ENCODE measurements at regions not wholly inside any gene's neighbourhood (a gene's known extent, or its start where the extent isn't known, plus 50 kb on each side); places are given as distances from the start of the nearest gene placed in this dataset.

DNA sequence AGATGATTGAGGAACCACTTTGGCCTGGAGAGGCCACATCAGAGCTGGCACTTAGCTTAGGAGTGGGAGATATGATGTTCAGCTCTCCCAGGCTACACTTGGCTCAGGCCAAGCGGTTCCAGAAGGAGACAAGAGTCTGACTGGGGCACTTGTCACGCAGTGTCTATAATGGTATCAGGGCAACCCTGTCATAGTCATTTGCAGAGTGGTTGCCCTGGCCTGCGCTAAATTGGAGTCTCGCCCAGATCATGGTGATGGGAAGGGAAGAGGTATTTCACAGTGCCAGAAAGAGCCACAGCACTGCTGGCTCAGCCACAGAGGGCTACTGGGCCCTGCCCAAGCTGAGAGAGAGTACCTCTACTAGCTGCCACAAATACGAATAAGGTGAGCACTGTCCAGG lies 186.9 kb upstream of the CRBN start:
- Histone ChIP-seq H3K27ac (no peak overlapping the region), H3K4me2 (no peak overlapping the region), H3K4me1 (no peaks in the 10 kb centered on the region), H3K9me3 (no peaks in the 10 kb centered on the region), H3K4me3 (no peak overlapping the region)
- WGBS (ENCODE audit: missing lambda C conversion rate) = 4% methylated on average over 5 of the region's 5 CpGs
- no peak for DNase-seq (ENCODE audit: low read depth in 1 of 2, low spot score in 1 of 2)
- no peak for FAIRE-seq
- no peak for TF ChIP-seq HOXA7 (CRISPR knock-in tag; IDR thresholded peaks at IDR 0.05)
- no peak for TF ChIP-seq EHF (CRISPR knock-in tag; IDR thresholded peaks at IDR 0.05)
- TF ChIP-seq GATA3 (IDR thresholded peaks at IDR 0.05; ENCODE audit: borderline replicate concordance) = no peak
- no peak for TF ChIP-seq HOXB13 (CRISPR knock-in tag; IDR thresholded peaks at IDR 0.05; ENCODE audit: low read depth)
- TF ChIP-seq JUNB (IDR thresholded peaks at IDR 0.05) = no peak
- no peak for TF ChIP-seq CHD2 (IDR thresholded peaks at IDR 0.05; ENCODE audit: low read length, partially characterized antibody)
- TF ChIP-seq FOXS1 (CRISPR knock-in tag; IDR thresholded peaks at IDR 0.05) = no peak
- TF ChIP-seq SMC3 (IDR thresholded peaks at IDR 0.05) = no peak
- TF ChIP-seq, protein P1, sequence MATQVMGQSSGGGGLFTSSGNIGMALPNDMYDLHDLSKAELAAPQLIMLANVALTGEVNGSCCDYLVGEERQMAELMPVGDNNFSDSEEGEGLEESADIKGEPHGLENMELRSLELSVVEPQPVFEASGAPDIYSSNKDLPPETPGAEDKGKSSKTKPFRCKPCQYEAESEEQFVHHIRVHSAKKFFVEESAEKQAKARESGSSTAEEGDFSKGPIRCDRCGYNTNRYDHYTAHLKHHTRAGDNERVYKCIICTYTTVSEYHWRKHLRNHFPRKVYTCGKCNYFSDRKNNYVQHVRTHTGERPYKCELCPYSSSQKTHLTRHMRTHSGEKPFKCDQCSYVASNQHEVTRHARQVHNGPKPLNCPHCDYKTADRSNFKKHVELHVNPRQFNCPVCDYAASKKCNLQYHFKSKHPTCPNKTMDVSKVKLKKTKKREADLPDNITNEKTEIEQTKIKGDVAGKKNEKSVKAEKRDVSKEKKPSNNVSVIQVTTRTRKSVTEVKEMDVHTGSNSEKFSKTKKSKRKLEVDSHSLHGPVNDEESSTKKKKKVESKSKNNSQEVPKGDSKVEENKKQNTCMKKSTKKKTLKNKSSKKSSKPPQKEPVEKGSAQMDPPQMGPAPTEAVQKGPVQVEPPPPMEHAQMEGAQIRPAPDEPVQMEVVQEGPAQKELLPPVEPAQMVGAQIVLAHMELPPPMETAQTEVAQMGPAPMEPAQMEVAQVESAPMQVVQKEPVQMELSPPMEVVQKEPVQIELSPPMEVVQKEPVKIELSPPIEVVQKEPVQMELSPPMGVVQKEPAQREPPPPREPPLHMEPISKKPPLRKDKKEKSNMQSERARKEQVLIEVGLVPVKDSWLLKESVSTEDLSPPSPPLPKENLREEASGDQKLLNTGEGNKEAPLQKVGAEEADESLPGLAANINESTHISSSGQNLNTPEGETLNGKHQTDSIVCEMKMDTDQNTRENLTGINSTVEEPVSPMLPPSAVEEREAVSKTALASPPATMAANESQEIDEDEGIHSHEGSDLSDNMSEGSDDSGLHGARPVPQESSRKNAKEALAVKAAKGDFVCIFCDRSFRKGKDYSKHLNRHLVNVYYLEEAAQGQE (IDR thresholded peaks at IDR 0.05) = no peak
- TF ChIP-seq, protein P2, sequence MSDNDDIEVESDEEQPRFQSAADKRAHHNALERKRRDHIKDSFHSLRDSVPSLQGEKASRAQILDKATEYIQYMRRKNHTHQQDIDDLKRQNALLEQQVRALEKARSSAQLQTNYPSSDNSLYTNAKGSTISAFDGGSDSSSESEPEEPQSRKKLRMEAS (IDR thresholded peaks at IDR 0.05) = no peak
- no peak for TF ChIP-seq ESRRA (IDR thresholded peaks at IDR 0.05; ENCODE audit: borderline replicate concordance, low read length)
- TF ChIP-seq, protein P3, sequence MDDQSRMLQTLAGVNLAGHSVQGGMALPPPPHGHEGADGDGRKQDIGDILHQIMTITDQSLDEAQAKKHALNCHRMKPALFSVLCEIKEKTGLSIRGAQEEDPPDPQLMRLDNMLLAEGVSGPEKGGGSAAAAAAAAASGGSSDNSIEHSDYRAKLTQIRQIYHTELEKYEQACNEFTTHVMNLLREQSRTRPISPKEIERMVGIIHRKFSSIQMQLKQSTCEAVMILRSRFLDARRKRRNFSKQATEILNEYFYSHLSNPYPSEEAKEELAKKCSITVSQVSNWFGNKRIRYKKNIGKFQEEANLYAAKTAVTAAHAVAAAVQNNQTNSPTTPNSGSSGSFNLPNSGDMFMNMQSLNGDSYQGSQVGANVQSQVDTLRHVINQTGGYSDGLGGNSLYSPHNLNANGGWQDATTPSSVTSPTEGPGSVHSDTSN (IDR thresholded peaks at IDR 0.05) = no peak
- no peak for TF ChIP-seq TFCP2L1 (CRISPR knock-in tag; IDR thresholded peaks at IDR 0.05)
- TF ChIP-seq MYC (IDR thresholded peaks at IDR 0.05; ENCODE audit: borderline replicate concordance, low read length) = no peak
- no peak for TF ChIP-seq EHMT2 (IDR thresholded peaks at IDR 0.05; ENCODE audit: low read depth)
- TF ChIP-seq, protein P4, sequence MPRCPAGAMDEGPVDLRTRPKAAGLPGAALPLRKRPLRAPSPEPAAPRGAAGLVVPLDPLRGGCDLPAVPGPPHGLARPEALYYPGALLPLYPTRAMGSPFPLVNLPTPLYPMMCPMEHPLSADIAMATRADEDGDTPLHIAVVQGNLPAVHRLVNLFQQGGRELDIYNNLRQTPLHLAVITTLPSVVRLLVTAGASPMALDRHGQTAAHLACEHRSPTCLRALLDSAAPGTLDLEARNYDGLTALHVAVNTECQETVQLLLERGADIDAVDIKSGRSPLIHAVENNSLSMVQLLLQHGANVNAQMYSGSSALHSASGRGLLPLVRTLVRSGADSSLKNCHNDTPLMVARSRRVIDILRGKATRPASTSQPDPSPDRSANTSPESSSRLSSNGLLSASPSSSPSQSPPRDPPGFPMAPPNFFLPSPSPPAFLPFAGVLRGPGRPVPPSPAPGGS (IDR thresholded peaks at IDR 0.05) = no peak
- TF ChIP-seq, protein P5, sequence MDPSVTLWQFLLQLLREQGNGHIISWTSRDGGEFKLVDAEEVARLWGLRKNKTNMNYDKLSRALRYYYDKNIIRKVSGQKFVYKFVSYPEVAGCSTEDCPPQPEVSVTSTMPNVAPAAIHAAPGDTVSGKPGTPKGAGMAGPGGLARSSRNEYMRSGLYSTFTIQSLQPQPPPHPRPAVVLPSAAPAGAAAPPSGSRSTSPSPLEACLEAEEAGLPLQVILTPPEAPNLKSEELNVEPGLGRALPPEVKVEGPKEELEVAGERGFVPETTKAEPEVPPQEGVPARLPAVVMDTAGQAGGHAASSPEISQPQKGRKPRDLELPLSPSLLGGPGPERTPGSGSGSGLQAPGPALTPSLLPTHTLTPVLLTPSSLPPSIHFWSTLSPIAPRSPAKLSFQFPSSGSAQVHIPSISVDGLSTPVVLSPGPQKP (IDR thresholded peaks at IDR 0.05; ENCODE audit: low read depth, low read length) = no peak
- TF ChIP-seq FOSB (CRISPR knock-in tag; IDR thresholded peaks at IDR 0.05) = no peak
- no peak for TF ChIP-seq CBX8 (IDR thresholded peaks at IDR 0.05)
- TF ChIP-seq, protein P6, sequence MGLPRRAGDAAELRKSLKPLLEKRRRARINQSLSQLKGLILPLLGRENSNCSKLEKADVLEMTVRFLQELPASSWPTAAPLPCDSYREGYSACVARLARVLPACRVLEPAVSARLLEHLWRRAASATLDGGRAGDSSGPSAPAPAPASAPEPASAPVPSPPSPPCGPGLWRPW (IDR thresholded peaks at IDR 0.05) = no peak
- ChIA-PET POLR2A (no interaction called here), CTCF (no interaction called here)
- no peak for ATAC-seq

DNA sequence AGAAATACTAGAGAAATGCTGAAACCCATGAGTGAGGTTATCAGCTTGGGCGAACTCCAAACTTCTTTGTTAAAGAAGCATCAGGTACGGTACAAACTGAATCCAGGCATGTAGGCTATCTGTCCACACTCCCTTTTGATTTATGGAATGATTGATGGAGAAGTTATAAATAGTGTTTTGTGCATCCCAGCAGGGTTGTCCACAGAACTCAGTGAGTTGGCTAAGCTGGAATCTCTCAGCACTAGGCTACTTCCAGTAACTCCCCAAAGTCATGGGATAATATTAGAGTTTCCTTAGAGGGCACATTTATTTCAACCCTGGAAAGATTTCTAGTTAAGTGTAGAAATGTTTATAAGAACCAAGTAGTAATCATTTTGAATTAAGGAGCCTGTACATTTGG lies 186.2 kb upstream of the CRBN start:
- ChIA-PET POLR2A (no interaction called here), CTCF (no interaction called here)
- ATAC-seq = no peak
- no peak for DNase-seq (ENCODE audit: low read depth in 1 of 2, low spot score in 1 of 2)
- Histone ChIP-seq H3K4me3 (no peak overlapping the region), H3K4me2 (no peak overlapping the region), H3K4me1 (no peaks in the 10 kb centered on the region), H3K27ac (no peak overlapping the region), H3K9me3 (no peaks in the 10 kb centered on the region)
- FAIRE-seq = no peak
- TF ChIP-seq ESRRA (IDR thresholded peaks at IDR 0.05; ENCODE audit: borderline replicate concordance, low read length) = no peak
- no peak for TF ChIP-seq ZC3H11A (IDR thresholded peaks at IDR 0.05)
- TF ChIP-seq, protein P7, sequence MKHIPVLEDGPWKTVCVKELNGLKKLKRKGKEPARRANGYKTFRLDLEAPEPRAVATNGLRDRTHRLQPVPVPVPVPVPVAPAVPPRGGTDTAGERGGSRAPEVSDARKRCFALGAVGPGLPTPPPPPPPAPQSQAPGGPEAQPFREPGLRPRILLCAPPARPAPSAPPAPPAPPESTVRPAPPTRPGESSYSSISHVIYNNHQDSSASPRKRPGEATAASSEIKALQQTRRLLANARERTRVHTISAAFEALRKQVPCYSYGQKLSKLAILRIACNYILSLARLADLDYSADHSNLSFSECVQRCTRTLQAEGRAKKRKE (CRISPR knock-in tag; IDR thresholded peaks at IDR 0.05; ENCODE audit: low read depth) = no peak
- WGBS (ENCODE audit: missing lambda C conversion rate) = 2% methylated on average over 2 of the region's 2 CpGs

Data from A549 (cell line).